OCI-M1 (cell line): ENCODE measurements at regions not wholly inside any gene's neighbourhood (a gene's known extent, or its start where the extent isn't known, plus 50 kb on each side); places are given as distances from the start of the nearest gene placed in this dataset.
A peak's percentile ranks its signal among the peaks of the same experiment; 100 is the strongest.
"Not testable (repeated sequence)": the region's sequence is repeated elsewhere in the genome, so short reads cannot be mapped to it uniquely, and the experiment has no call there.

Experiments
- DNase-seq: peaks from one replicate; lab custom pipeline; 2025; lab: John Stamatoyannopoulos, UW

DNA sequence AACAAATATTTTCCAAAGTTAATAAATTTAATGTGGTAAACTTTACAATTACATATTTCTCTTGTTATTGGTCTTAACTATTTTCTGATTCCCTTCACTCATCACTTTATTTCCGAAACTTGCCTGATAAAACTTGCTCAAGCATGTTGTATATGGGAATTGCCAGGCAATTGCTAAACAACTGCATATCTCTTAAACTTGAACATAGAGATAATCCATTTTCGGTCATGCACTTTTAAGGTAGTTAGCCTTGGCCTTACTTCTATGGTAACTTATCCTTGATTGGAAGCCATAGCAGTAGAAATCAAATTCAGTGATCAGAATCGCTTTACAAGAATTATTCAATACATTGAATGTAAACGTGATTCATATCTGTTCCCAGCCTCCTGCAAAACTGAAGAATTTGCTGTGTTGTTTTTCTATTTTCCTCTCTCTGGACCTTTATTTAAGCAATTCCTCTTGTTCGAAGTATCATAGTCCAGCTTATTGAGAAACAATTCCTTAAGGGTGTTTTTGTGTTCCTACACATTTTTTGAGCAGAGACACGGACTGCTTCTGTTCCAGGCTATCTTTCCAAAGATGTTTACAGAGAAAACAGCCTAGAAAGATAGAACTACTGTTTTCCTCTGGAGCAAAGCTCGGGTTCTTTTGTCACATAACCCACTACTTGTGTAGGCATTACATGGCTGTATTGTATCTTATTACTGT lies 674.3 kb downstream of the IRS1 start:
- DNase-seq: peak; percentile 44

GRCh38 chr2:226124548-226125011 lies 675.0 kb downstream of the IRS1 start:
- DNase-seq: peak; percentile 59

- DNase-seq: no peak
Observed at GRCh38 chr2:226123300-226123699, 676.3 kb downstream of the IRS1 start.

DNA sequence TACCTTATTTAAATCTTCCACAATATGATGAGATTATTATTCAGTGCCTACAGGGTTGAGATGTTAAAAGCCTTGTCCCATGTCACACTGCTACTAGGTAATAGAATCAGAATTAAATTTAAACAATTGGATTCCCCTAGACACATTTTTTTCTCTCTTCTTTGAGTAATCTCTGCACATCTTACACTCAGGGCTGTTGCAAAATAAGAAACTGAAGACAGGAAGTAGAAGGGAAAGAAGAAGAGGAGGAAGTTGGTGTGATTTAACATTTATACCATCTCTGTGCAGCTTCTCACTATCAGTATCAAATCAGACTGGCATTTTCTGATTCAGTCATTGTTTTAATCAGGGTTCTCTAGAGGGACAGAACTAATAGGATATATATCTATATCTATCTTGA lies 677.6 kb downstream of the IRS1 start:
- peak; percentile 24 for DNase-seq

DNA sequence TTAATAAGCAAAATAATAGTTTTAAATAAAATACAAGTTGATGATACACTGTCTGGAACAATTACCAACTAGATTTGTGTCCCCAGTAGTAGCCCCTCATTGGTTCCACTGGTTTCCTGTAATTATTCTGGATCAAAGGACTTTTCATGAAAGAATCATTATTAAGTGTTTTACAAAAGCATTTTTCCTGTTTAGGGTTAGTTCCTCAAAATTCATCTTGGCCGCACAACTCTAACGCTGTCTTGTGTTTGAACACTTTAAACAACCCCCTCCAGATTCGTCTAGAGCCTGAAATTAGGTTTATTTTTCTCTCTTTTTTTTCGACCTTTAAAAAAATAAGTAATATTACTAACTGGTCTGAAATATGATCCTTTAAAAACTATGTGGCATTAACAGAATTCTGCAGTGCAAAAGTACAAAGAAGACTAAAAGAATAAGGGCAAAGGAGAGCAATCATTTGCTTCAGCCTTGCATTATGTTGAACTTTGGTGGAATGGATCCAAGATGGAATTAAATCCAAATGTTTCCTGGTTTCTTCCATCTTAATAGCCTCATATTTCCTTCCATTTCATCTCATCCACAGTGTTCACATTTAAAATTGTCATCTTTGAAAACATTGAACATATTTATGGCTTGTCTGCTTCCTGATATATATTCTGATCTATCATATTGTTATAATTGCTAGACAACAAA lies 678.4 kb downstream of the IRS1 start:
- DNase-seq: no peak

GRCh38 chr2:226118471-226119429 lies 680.9 kb downstream of the IRS1 start:
- peak; percentile 48 for DNase-seq

GRCh38 chr2:226117510-226118065 lies 682.0 kb downstream of the IRS1 start:
- no peak for DNase-seq

DNA sequence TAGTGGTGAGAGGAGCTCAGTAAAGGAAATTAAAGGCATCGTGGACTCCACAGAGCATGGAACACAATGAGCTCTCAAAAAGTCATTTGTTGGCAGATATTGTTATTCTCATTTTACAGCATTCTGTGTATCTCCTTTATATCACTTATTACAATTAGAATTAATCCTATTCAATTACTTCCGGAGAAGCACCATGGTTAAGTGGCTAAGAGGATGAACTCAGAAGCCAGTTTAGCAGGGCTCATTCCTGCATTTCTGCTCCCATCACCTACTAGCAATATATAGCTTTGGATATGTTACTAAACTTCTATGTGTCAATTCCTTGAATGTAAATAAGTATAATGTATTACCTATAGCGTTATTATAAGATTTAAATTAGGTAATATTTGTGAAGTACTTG lies 683.3 kb downstream of the IRS1 start:
- no peak for DNase-seq

GRCh38 chr2:226115832-226116200 lies 683.8 kb downstream of the IRS1 start:
- DNase-seq: no peak

GRCh38 chr2:226115102-226115831 lies 684.4 kb downstream of the IRS1 start:
- DNase-seq: peak; percentile 39

GRCh38 chr2:226114436-226114835 lies 685.2 kb downstream of the IRS1 start:
- DNase-seq: no peak

DNA sequence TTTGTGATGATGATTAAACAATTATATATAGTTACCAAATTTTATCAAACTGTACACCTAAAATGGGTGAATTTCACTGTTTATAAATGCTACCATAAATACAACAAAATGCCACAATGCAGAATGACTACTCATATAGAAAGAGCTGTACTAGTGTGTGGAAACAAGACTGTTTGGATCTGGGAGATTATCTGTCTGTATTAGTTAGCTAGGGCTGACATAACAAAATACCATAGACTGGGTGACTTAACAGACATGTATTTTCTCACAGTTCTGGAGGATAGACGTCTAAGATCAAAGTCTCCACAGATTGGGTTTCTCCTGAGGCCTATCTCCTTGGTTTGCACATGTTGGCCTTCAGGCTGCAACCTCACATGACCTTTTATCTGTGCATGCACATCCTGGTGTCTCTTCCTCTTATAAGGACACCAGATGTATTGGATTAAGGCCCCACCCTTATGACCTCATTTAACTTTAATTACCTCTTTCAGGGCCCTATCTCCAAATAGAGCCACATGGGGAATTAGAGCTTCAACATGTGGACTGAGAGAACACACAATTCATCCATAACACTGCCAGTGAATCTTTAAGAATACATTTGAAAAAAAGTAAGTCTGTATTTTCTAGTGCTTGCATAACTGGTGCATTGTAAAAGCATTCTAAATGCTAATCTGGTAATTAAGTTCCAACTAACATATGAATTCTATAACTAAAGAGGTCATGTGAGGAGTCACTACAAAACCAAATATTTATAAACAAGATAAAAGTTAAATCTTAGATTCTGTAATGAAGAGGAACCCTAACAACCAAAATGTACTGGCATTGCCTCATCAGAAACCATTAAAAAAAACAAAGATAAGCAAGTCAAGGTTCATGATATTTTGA lies 699.6 kb downstream of the NYAP2 start:
- peak; percentile 88 for DNase-seq

GRCh38 chr2:226095058-226095457 lies 695.5 kb downstream of the NYAP2 start:
- no peak for DNase-seq

- DNase-seq: no peak
Observed at GRCh38 chr2:226093364-226093763, 693.9 kb downstream of the NYAP2 start.

- no peak for DNase-seq
Observed at GRCh38 chr2:226088366-226088674, 688.8 kb downstream of the NYAP2 start.

DNA sequence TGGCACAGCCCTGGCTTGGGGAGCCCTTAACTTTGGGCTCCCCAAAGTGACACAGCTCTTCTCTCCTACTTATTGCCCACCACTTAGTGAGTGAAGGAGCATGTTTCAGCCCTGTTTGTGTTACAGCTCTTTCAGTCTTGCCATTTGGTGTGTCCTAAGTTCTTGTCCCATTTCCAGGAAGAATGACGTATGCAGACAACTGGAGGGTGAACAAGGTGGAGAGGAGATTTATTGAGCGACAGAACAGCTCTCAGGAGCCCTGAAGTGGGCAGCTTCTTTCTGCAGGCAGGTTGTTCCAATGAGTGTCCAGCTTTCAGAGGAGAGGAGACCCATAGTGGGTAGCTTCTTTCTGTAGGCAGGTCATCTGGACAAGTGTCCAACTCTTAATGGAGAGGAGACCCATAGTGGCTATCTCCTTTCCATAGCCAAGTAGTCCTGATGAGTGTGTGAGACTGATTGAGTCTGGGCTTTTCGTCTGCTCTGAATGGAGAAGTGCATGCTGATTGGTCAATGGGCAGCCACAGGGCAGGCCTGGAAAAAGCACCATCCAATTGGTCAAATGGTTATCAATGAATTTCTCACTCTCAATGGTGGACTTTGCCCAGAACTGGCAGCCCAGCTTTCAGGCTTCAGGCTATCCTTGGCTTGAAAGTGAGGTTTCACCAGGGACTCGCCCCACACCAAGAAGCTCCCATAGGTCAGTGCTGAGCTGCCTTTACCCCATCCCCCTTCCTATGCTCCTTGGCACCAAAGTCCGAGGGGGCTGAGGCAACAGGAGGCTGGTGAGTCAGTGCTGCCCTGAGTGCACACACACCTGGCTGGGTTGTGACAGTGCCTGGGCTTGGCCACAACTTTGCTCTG lies 688.2 kb downstream of the NYAP2 start:
- DNase-seq: no peak

- DNase-seq: no peak
Observed at GRCh38 chr2:226087051-226087450, 687.5 kb downstream of the NYAP2 start.

DNA sequence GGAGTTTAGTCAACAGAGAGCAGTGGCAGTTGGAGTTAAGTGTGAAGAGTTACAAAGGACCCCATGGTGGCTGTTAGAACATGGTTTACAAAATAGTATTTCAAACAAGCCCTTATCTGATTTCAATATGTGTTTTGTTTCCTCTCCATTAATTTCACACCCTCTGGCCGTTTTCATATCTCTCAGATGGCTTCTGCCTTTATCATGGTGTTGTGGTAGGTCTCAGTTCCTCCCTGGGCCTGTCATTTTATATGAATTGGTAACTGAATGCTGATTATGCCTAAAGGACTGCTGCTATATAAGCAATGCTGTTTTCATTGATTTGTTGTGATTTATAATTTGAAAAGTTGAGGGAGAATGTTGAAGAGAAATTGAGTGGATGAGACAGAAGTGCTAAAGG lies 686.7 kb downstream of the NYAP2 start:
- peak; percentile 45 for DNase-seq

GRCh38 chr2:226085425-226085824 lies 685.9 kb downstream of the NYAP2 start:
- not testable (repeated sequence) for DNase-seq

- peak; percentile 21 for DNase-seq
Observed at GRCh38 chr2:226080334-226080733, 680.8 kb downstream of the NYAP2 start.
